ENCODE measurements at regions not wholly inside any gene's neighbourhood (a gene's known extent, or its start where the extent isn't known, plus 50 kb on each side); places are given as distances from the start of the nearest gene placed in this dataset.

GRCh38 chr10:88127269-88127668, 263.8 kb downstream of the PTEN start:
- H3K27me3 ChIP-seq (ENCODE audit: control insufficient read depth, insufficient read depth, low read length), result no peaks in the 10 kb centered on the region
- H3K9ac ChIP-seq (ENCODE audit: low read length in 3 of 3), result no peak overlapping the region
- intact Hi-C loops (cut with DNase I), result no loop called here
- no peak for TF ChIP-seq CTCF (IDR thresholded peaks at IDR 0.05; ENCODE audit: borderline replicate concordance, extremely low read depth, insufficient read depth)
- DNase-seq (no peak), FAIRE-seq (no peak)
- no peaks in the 10 kb centered on the region for H3K9me3 ChIP-seq (ENCODE audit: control insufficient read depth in 2 of 3, insufficient read depth in 1 of 3, low read length in 3 of 3)
- no peaks in the 10 kb centered on the region for H3K36me3 ChIP-seq (ENCODE audit: control insufficient read depth in 2 of 3, insufficient read depth in 3 of 3, low read length in 3 of 3)
- H3K4me3 ChIP-seq (ENCODE audit: low read length in 3 of 3), result no peak overlapping the region
- no peak overlapping the region for H3K27ac ChIP-seq (ENCODE audit: low read depth in 2 of 2, low read length in 2 of 2)
- H3K4me1 ChIP-seq (ENCODE audit: control insufficient read depth in 2 of 3, insufficient read depth in 2 of 3, low read depth in 1 of 3, low read length in 3 of 3), result no peaks in the 10 kb centered on the region

GRCh38 chr10:88127766-88128165, 264.3 kb downstream of the PTEN start:
- no peak overlapping the region for H3K4me3 ChIP-seq (ENCODE audit: low read length in 3 of 3)
- no peak for DNase-seq
- no peak overlapping the region for H3K27ac ChIP-seq (ENCODE audit: low read depth in 2 of 2, low read length in 2 of 2)
- no peak for TF ChIP-seq CTCF (IDR thresholded peaks at IDR 0.05; ENCODE audit: borderline replicate concordance, extremely low read depth, insufficient read depth)
- FAIRE-seq, result no peak
- no peaks in the 10 kb centered on the region for H3K27me3 ChIP-seq (ENCODE audit: control insufficient read depth, insufficient read depth, low read length)
- no peak overlapping the region for H3K9ac ChIP-seq (ENCODE audit: low read length in 3 of 3)
- no peaks in the 10 kb centered on the region for H3K36me3 ChIP-seq (ENCODE audit: control insufficient read depth in 2 of 3, insufficient read depth in 3 of 3, low read length in 3 of 3)
- no peaks in the 10 kb centered on the region for H3K4me1 ChIP-seq (ENCODE audit: control insufficient read depth in 2 of 3, insufficient read depth in 2 of 3, low read depth in 1 of 3, low read length in 3 of 3)
- H3K9me3 ChIP-seq (ENCODE audit: control insufficient read depth in 2 of 3, insufficient read depth in 1 of 3, low read length in 3 of 3), result no peaks in the 10 kb centered on the region
- intact Hi-C loops (cut with DNase I), result no loop called here

GRCh38 chr10:88129013-88129412, 265.6 kb downstream of the PTEN start:
- Histone ChIP-seq H3K4me1 (ENCODE audit: control insufficient read depth in 2 of 3, insufficient read depth in 2 of 3, low read depth in 1 of 3, low read length in 3 of 3) (no peaks in the 10 kb centered on the region), H3K27me3 (ENCODE audit: control insufficient read depth, insufficient read depth, low read length) (no peaks in the 10 kb centered on the region), H3K36me3 (ENCODE audit: control insufficient read depth in 2 of 3, insufficient read depth in 3 of 3, low read length in 3 of 3) (no peaks in the 10 kb centered on the region), H3K9ac (ENCODE audit: low read length in 3 of 3) (no peak overlapping the region), H3K27ac (ENCODE audit: low read depth in 2 of 2, low read length in 2 of 2) (no peak overlapping the region), H3K9me3 (ENCODE audit: control insufficient read depth in 2 of 3, insufficient read depth in 1 of 3, low read length in 3 of 3) (no peaks in the 10 kb centered on the region), H3K4me3 (ENCODE audit: low read length in 3 of 3) (no peak overlapping the region)
- TF ChIP-seq CTCF (IDR thresholded peaks at IDR 0.05; ENCODE audit: borderline replicate concordance, extremely low read depth, insufficient read depth), result no peak
- FAIRE-seq (no peak), DNase-seq (no peak)
- intact Hi-C loops (cut with DNase I), result no loop called here

GRCh38 chr10:88130912-88131311, 267.5 kb downstream of the PTEN start:
- no peak overlapping the region for H3K4me3 ChIP-seq (ENCODE audit: low read length in 3 of 3)
- no peak for FAIRE-seq

More at GRCh38 chr10:88130912-88131311, 267.5 kb downstream of the PTEN start:
- intact Hi-C loops (cut with DNase I), result no loop called here
- no peak overlapping the region for H3K27ac ChIP-seq (ENCODE audit: low read depth in 2 of 2, low read length in 2 of 2)
- no peaks in the 10 kb centered on the region for H3K4me1 ChIP-seq (ENCODE audit: control insufficient read depth in 2 of 3, insufficient read depth in 2 of 3, low read depth in 1 of 3, low read length in 3 of 3)
- no peaks in the 10 kb centered on the region for H3K36me3 ChIP-seq (ENCODE audit: control insufficient read depth in 2 of 3, insufficient read depth in 3 of 3, low read length in 3 of 3)
- H3K9ac ChIP-seq (ENCODE audit: low read length in 3 of 3), result no peak overlapping the region
- no peaks in the 10 kb centered on the region for H3K9me3 ChIP-seq (ENCODE audit: control insufficient read depth in 2 of 3, insufficient read depth in 1 of 3, low read length in 3 of 3)
- no peaks in the 10 kb centered on the region for H3K27me3 ChIP-seq (ENCODE audit: control insufficient read depth, insufficient read depth, low read length)
- no peak for TF ChIP-seq CTCF (IDR thresholded peaks at IDR 0.05; ENCODE audit: borderline replicate concordance, extremely low read depth, insufficient read depth)
- no peak for DNase-seq

All from kidney (tissue), 13 donors.